HFF-Myc (cell line): ENCODE measurements at regions not wholly inside any gene's neighbourhood (a gene's known extent, or its start where the extent isn't known, plus 50 kb on each side); places are given as distances from the start of the nearest gene placed in this dataset.

ENCODE experiments used
- DNase-seq: peaks from one replicate; pipeline ENCODE4 v3.0.0-alpha.2; 2011; ENCODE audit warnings: low read depth; ENCODE audit errors: extremely low read depth
- H3K4me3 ChIP-seq: replicated peaks from 2 replicates; pipeline ENCODE4 v1.5.1; 2011; ENCODE audit warnings: low read depth, mild to moderate bottlenecking, control low read depth, low read length
- CTCF ChIP-seq: IDR thresholded peaks from 2 replicates; pipeline ENCODE4 v1.5.1; 2012; ENCODE audit warnings: mild to moderate bottlenecking, low read depth, low read length, control low read depth; ENCODE audit errors: missing control alignments

DNA sequence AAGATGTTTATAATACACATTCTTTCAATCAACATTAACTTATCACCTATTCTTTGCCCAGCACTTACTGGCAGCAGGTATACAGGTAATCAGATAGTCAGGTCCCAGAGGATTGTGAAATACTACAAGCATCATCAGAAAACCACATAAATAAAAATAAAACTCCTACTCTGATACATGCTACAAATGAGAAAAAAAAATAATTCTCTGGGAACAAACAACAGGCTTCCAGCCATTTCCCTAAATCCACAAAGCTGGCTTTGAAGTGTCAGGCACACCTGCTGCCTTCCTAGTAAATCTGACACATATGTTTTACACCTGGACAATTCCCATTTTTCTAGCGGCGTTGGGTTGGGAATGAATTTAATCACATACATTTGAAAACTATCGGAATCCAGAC is 384.5 kb upstream of the CDH4 start:
- H3K4me3 ChIP-seq, result no peak overlapping the region
- no peak for DNase-seq
- TF ChIP-seq CTCF, result no peak

- no peak for TF ChIP-seq CTCF
- H3K4me3 ChIP-seq, result no peak overlapping the region
- no peak for DNase-seq
Observed at GRCh38 chr20:60868316-60868891, 383.7 kb upstream of the CDH4 start.

GRCh38 chr20:60869087-60869486 is 383.0 kb upstream of the CDH4 start:
- no peak overlapping the region for H3K4me3 ChIP-seq
- no peak for DNase-seq
- TF ChIP-seq CTCF, result no peak

- TF ChIP-seq CTCF, result no peak
- no peak for DNase-seq
- no peak overlapping the region for H3K4me3 ChIP-seq
Observed at GRCh38 chr20:60869625-60870024, 382.4 kb upstream of the CDH4 start.

- no peak for DNase-seq
- no peak for TF ChIP-seq CTCF
- H3K4me3 ChIP-seq, result no peak overlapping the region
Observed at GRCh38 chr20:60870040-60870439, 382.0 kb upstream of the CDH4 start.

DNA sequence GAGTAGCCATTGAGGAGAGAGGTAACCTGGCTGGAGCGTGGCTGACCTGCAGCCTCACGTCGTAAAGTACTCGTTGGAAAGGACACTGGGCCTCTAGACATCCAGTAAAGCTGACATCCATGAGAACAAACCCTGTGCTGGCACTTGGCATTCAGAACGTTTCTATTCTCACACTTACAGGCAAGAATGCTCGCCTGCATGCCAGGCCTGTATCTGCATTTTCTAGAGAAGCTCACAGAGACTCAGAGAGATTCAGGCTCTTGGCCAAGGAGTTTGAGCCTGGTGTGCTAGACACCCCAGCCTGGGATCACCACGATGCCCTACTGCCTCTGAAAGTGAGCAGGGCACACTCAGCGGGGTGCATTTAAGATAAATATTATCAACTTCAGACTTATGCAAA is 379.8 kb upstream of the CDH4 start:
- H3K4me3 ChIP-seq, result no peak overlapping the region
- no peak for DNase-seq
- no peak for TF ChIP-seq CTCF

DNA sequence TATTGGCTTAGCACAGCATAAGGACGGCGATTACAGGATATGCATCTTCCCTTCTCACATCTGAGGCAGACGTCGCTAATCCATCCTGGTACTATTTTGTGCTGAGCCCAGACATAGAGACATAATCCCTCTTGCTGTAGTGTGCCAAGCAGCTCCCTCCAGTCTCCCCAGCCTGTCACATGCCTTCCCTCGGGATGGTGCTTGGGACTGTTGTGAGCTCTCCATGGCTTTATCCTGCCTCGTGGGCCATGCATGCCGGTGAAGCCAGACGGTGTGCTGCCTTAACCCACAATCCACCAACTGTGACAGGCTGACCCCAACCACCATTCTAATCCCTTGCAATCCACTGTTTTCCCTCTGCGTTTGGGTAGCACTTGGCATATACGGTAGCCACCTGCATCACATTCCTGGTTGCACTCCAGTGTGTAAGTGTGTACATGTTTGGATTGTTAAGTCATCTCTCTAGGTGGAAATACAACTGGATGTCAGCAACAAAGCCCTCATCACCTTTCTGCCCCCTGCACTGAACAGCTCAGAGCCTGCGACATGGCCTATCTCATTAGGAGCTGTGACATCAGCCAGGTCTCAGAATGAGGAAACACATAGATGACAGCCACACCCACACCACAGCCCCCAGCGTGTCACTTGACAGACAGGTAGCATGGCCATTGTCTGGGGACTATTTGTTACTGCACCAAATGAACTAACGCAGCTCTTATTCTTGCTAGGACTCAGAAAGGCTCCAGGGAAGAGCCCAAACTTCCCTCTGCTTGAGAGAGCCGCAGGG is 374.8 kb upstream of the CDH4 start:
- no peak for DNase-seq
- H3K4me3 ChIP-seq, result no peak overlapping the region
- no peak for TF ChIP-seq CTCF
